HFF-Myc (cell line): ENCODE measurements at regions not wholly inside any gene's neighbourhood (a gene's known extent, or its start where the extent isn't known, plus 50 kb on each side); places are given as distances from the start of the nearest gene placed in this dataset.

Experiments used
- DNase-seq: peaks from one replicate; pipeline ENCODE4 v3.0.0-alpha.2; 2011; ENCODE audit warnings: low read depth; ENCODE audit errors: extremely low read depth
- H3K4me3 ChIP-seq: replicated peaks from 2 replicates; pipeline ENCODE4 v1.5.1; 2011; ENCODE audit warnings: low read depth, mild to moderate bottlenecking, control low read depth, low read length
- CTCF ChIP-seq: IDR thresholded peaks from 2 replicates; pipeline ENCODE4 v1.5.1; 2012; ENCODE audit warnings: mild to moderate bottlenecking, low read depth, low read length, control low read depth; ENCODE audit errors: missing control alignments

DNA sequence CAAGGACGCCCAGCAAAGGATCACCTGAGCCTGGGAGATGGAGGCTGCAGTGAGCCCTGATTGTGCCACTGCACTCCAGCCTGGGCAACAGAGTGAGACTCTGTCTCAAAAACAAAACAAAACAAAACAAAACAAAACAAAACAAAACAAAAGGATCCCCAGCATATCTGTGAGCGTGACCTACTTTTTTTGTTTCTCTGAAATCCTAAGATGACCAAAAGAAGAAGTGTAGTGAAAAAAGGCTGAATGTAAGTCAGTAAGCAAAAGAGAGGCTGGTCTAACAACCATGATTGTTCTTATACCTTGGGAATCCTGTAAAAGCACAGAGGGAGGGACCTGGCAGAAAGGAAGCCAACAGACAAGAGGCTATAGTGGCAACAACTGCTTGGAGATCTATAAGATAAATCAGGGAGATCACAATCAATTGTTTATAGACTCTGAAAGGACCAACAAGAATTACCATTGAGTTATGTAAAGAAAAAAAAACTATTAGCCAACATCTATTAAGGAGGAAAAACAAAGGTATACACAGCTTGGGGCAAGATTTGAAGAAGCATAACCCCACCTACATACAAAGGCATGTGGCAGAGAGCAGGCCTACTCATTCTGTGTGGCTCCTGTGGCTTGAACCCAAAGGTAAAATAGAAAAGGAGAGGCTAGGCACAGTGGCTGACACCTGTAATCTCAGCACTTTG is 255.2 kb upstream of the KLF14 start:
- no peak overlapping the region for H3K4me3 ChIP-seq
- DNase-seq: no peak
- no peak for TF ChIP-seq CTCF

- no peak for TF ChIP-seq CTCF
- H3K4me3 ChIP-seq: no peak overlapping the region
- DNase-seq: no peak
These were observed 256.3 kb upstream of the KLF14 start for GRCh38 chr7:130990178-130990832.

DNA sequence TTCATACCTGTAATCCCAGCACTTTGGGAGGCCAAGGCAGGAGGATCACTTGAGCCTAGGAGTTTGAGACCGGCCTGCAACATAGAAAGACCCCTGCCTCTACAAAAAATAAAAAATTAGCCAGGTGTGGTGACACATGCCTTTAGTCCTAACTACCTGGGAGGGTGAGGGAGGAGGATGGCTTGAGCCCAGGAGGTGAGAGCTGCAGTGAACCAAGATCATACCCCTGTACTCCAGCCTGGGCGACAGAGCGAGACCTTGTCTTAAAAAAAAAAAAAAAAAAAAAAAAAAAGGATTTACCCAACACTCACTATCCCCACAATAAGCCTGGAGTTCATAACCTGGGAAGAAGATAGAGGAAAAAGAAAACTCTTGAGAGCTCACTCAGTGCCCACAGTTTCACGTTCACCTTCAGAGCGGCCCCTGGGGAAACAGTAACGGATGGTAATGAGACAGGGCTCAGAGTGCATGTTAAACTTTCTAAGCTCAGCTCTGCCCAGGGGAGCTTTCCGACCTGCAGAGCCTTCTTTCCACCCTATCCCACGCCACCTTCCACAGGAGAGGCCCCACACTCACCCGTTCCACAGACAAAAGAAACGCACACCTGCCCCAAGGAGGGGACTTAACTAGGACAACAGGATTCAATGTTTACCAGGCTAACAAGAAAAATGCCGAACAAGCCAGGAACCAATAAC is 259.8 kb upstream of the KLF14 start:
- no peak overlapping the region for H3K4me3 ChIP-seq
- no peak for DNase-seq
- TF ChIP-seq CTCF: no peak

- no peak for TF ChIP-seq CTCF
- DNase-seq: no peak
- H3K4me3 ChIP-seq: no peak overlapping the region
These were observed 260.5 kb upstream of the KLF14 start for GRCh38 chr7:130994378-130995115.

DNA sequence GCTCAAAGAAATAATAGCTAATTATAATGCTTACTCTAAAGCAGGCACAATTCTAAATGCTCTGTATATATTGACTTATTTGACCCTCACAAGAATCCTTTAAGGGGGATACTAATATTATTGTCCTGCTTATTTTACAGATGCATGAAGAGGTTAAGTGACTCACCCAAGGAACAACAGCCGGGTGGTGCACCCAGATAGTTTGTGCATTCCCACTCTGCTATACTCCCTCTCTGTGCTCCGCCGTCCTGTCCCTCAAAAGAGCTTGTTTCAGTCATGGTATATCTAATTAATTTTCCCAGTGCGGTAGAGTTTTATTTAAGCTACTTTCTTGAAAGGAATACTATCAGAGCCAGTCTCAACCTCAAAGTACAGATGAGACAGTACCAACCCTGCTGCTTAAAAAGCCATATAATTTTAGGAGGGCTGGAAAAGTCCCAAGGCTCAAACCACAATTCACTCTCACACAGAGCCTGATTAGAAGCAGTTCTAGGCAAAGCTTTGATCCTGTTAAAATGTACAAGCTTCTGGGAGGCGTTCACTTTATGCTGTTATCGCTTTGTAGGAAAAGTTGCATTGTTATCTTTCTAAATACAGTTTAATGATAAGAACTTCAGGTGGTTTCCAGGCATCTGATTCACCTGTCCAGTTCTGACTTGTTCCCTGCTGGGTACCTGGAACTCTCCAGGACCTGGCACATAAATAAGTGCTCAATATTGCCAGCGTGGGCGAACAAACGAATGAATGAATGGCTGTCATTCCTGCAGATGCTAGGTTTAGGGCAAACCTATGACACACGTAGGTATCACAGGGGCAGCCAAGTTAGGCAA is 261.5 kb upstream of the KLF14 start:
- no peak for TF ChIP-seq CTCF
- no peak overlapping the region for H3K4me3 ChIP-seq
- DNase-seq: no peak
